ENCODE measurements at regions not wholly inside any gene's neighbourhood (a gene's known extent, or its start where the extent isn't known, plus 50 kb on each side); places are given as distances from the start of the nearest gene placed in this dataset.
"Not testable (repeated sequence)": the region's sequence is repeated elsewhere in the genome, so short reads cannot be mapped to it uniquely, and the experiment has no call there.

DNA sequence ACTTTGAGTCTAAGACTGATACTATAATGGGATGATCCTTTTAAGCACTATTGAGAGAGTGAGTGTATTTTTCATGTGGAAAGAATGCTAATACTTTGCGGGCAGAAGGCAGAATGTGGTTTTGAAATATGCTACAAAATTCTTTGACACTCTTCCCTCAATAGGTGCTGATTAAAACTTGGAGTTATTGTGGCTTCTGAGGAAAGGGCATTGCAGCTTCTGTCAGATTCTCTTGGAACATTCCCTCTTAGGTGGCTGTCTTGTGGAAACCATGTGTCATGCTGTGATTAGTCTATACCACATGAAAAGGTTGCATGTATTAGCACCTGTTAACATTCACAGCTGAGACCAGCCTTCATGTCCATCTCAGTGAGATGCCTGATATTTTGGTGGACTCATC is 547.0 kb downstream of the STIM2 start:
- DNase-seq (ENCODE audit: low read depth) = no peak
- no peak overlapping the region for H3K4me3 ChIP-seq (ENCODE audit: low read depth, low read length)
- TF ChIP-seq, protein P1, sequence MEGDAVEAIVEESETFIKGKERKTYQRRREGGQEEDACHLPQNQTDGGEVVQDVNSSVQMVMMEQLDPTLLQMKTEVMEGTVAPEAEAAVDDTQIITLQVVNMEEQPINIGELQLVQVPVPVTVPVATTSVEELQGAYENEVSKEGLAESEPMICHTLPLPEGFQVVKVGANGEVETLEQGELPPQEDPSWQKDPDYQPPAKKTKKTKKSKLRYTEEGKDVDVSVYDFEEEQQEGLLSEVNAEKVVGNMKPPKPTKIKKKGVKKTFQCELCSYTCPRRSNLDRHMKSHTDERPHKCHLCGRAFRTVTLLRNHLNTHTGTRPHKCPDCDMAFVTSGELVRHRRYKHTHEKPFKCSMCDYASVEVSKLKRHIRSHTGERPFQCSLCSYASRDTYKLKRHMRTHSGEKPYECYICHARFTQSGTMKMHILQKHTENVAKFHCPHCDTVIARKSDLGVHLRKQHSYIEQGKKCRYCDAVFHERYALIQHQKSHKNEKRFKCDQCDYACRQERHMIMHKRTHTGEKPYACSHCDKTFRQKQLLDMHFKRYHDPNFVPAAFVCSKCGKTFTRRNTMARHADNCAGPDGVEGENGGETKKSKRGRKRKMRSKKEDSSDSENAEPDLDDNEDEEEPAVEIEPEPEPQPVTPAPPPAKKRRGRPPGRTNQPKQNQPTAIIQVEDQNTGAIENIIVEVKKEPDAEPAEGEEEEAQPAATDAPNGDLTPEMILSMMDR (IDR thresholded peaks at IDR 0.05; ENCODE audit: low read depth, low read length, missing control alignments) = no peak
- in situ Hi-C loops (cut with HindIII; ENCODE audit: low sequenced_read_pairs) = no loop called here

DNA sequence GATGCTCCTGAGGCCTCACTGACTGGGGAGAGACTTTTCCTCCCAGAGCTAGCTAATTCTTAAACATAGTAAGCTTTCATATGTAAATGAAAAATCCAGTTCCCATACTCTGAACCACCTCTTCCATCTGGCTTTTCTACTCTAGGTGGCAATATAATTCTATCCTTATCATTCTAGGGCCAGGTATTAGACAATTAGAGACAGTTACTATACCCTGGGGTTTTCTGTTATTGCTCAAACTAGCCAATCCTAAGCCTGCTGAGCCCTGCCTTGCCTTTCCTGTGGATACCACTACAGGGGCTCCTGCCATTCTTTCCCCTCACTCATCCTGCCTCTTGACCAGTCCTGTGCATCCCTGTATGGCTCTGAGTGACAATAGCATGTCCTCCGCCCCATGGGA is 552.0 kb downstream of the STIM2 start:
- no peak for DNase-seq (ENCODE audit: low read depth)
- TF ChIP-seq, protein P1 (IDR thresholded peaks at IDR 0.05; ENCODE audit: low read depth, low read length, missing control alignments) = no peak
- no peak overlapping the region for H3K4me3 ChIP-seq (ENCODE audit: low read depth, low read length)
- in situ Hi-C loops (cut with HindIII; ENCODE audit: low sequenced_read_pairs) = no loop called here

DNA sequence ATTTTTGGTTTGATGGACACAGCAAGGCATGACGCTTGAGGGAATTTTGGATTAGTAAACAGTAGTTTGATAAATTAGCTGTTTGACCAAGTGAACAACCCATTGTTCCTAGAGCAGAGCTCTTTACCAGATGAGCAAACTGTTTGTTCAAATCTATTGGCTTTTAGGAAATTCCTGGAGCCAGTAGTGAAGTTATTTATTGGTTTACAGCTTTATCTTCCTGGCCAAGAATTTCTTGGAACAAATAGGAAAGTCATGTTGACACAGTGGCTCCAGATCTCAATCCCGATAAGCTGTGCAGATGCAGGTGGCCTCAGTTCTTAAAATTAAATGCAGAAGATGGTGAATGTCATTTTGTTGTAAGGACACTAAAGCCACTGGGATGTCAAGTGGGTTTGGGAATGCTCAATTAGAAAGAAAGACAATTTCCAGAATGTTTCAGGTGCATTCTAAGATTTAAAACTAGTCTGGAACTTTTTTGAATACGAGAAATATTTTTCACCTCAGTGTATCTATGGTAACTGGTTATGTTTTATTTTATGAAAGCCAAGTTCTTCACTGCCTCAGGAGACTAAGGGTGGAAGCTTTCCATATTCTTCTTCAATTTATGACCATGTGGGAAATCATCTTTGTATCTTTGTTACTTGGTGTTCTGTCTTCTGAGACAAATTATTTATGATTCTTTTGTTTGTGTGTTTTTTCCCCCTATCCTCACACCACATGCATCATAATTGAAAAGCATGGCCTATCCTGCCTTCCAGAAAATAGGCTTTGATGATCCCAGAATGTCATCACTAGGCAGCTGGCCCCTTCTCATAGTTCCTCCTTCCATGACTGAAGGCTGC is 554.5 kb downstream of the STIM2 start:
- no peak for DNase-seq (ENCODE audit: low read depth)
- in situ Hi-C loops (cut with HindIII; ENCODE audit: low sequenced_read_pairs) = no loop called here
- TF ChIP-seq, protein P1 (IDR thresholded peaks at IDR 0.05; ENCODE audit: low read depth, low read length, missing control alignments) = no peak
- no peak overlapping the region for H3K4me3 ChIP-seq (ENCODE audit: low read depth, low read length)

DNA sequence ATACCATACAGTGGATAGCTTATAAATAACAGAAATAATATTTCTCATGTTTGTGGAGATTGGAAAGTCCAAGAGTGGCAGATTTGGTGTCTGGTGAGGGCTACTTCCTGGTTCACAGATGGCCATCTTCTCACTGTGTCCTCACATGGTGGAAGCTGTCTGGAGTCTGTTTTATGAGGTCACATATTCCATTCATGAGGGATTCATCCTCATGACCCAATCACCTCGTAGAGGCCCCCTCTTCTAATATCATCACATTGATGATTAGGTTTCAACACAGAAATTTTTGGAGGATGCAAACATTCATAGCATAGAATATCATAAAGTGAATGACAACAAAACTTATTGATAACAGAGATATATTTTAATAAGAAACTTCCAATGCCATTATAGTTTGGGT is 568.0 kb downstream of the STIM2 start:
- DNase-seq (ENCODE audit: low read depth) = no peak
- H3K4me3 ChIP-seq (ENCODE audit: low read depth, low read length) = no peak overlapping the region
- in situ Hi-C loops (cut with HindIII; ENCODE audit: low sequenced_read_pairs) = no loop called here
- TF ChIP-seq, protein P1 (IDR thresholded peaks at IDR 0.05; ENCODE audit: low read depth, low read length, missing control alignments) = no peak

DNA sequence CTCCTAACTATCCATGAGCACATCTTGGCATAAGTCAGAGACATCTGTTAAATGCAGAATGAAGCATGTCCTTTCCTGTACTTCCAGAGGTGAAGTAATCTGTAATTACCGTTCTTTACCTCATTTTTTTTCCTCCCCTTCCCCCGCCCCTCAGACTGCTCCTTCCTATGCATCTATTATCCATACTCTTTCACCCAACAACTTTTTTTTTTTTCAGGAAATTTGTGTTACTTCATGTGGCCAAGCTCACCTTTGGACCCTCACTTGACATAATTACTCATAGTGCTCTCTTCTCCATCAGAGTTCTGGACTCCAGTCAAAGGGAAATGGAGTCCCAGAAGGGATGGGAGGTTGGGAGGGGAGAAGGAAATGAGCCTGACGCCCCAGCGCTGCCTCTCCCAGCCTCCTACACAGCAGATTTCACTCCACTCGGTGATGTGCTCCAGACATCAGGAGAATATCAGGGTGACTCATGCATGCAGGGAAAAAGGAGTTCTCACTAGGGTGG is 568.8 kb downstream of the STIM2 start:
- in situ Hi-C loops (cut with HindIII; ENCODE audit: low sequenced_read_pairs) = no loop called here
- TF ChIP-seq, protein P1 (IDR thresholded peaks at IDR 0.05; ENCODE audit: low read depth, low read length, missing control alignments) = no peak
- DNase-seq (ENCODE audit: low read depth) = no peak
- no peak overlapping the region for H3K4me3 ChIP-seq (ENCODE audit: low read depth, low read length)

DNA sequence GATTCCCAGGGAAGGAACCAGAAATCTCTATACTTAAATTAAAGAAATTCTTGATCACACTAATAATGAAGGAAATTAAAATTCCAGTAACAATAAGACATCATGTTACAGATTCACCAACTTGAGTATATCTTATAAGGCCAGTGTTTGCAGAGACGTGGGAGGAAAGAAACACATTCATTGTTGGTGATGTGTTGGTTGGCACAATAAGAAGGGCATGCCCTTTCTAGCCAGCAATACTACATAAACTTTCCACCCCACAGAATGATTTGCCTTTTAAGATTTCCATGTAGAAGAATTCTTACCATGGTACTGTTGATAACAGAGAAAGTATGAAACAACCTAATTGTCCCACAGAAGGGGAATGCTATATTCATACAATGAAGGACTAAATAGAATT is 581.5 kb downstream of the STIM2 start:
- in situ Hi-C loops (cut with HindIII; ENCODE audit: low sequenced_read_pairs) = no loop called here
- H3K4me3 ChIP-seq (ENCODE audit: low read depth, low read length) = no peak overlapping the region
- DNase-seq (ENCODE audit: low read depth) = no peak
- TF ChIP-seq, protein P1 (IDR thresholded peaks at IDR 0.05; ENCODE audit: low read depth, low read length, missing control alignments) = no peak

DNA sequence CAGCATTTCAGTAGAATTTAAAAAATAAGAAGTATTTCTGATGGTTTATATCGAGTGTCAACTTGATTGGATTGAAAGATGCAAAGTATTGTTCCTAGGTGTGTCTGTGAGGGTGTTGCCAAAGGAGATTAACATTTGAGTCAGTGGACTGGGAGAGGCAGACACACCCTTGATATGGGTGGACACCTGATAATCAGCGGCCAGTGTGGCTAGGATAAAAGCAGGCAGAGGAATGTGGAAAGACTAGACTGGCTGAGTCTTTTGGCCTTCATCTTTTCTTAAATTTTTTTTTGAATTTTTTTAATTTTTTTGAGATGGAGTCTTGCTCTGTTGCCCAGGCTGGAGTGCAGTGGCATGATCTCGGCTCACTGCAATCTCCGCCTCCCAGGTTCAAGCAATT is 582.0 kb downstream of the STIM2 start:
- DNase-seq (ENCODE audit: low read depth); in situ Hi-C loops (cut with HindIII; ENCODE audit: low sequenced_read_pairs); H3K4me3 ChIP-seq (ENCODE audit: low read depth, low read length): not testable (repeated sequence)

Data from astrocyte of the cerebellum (primary cell).